Anterior cingulate cortex (tissue), 58 donors: ENCODE measurements at regions not wholly inside any gene's neighbourhood (a gene's known extent, or its start where the extent isn't known, plus 50 kb on each side); places are given as distances from the start of the nearest gene placed in this dataset.
A peak's percentile ranks its signal among the peaks of the same experiment; 100 is the strongest.
"Not testable (repeated sequence)": the region's sequence is repeated elsewhere in the genome, so short reads cannot be mapped to it uniquely, and the experiment has no call there.

Experiments
- DNase-seq, 58 donors: peaks; one replicate each; lab custom pipeline; 2025; lab: John Stamatoyannopoulos, UW

- not testable (repeated sequence) for DNase-seq
Measured at GRCh38 chrY:26491507-26491906, 869.6 kb downstream of the CDY1 start.

GRCh38 chrY:26521436-26521835, 899.5 kb downstream of the CDY1 start:
- not testable (repeated sequence) for DNase-seq

- DNase-seq = no peak
Measured at GRCh38 chrY:26555015-26555414, 933.1 kb downstream of the CDY1 start.

- peak in 1 of 58 donors; percentile 0 for DNase-seq
Measured at GRCh38 chrY:26562976-26563375, 941.1 kb downstream of the CDY1 start.
